Mesendoderm (in vitro differentiated cells): ENCODE measurements at regions not wholly inside any gene's neighbourhood (a gene's known extent, or its start where the extent isn't known, plus 50 kb on each side); places are given as distances from the start of the nearest gene placed in this dataset.

Source experiments
- DNase-seq: peaks from one replicate; pipeline ENCODE4 v3.0.0; 2013
- H2AK5ac ChIP-seq: 2 replicates; pipeline ENCODE4 v1.6.1; 2013; ENCODE audit warnings: low read length, inconsistent platforms
- H2BK120ac ChIP-seq: 2 replicates; pipeline ENCODE4 v1.6.1; 2013; ENCODE audit warnings: low read depth, mild to moderate bottlenecking, low read length, moderate library complexity, mixed read lengths
- H2BK15ac ChIP-seq: replicated peaks from 2 replicates; pipeline ENCODE4 v1.6.1; 2013; ENCODE audit warnings: low read depth, mild to moderate bottlenecking, moderate library complexity
- H2BK5ac ChIP-seq: 2 replicates; pipeline ENCODE4 v1.6.1; 2013; ENCODE audit warnings: low read length, inconsistent platforms
- H3K18ac ChIP-seq: 2 replicates; pipeline ENCODE4 v1.6.1; 2013; ENCODE audit warnings: mild to moderate bottlenecking, low read length, mixed read lengths
- H3K23ac ChIP-seq: one replicate; pipeline ENCODE4 v1.6.1; 2013; ENCODE audit warnings: low read length
- H3K27ac ChIP-seq: 2 replicates; pipeline ENCODE4 v1.5.1; 2013; ENCODE audit warnings: low read depth, mild to moderate bottlenecking, inconsistent platforms, low read length, moderate library complexity
- H3K27me3 ChIP-seq: 2 replicates; pipeline ENCODE4 v1.6.1; 2013; ENCODE audit warnings: low read length, control low read depth, mild to moderate bottlenecking, inconsistent platforms; ENCODE audit not compliant: insufficient read depth, poor library complexity
- H3K36me3 ChIP-seq: 2 replicates; pipeline ENCODE4 v1.6.1; 2013; ENCODE audit warnings: low read length, inconsistent platforms; ENCODE audit not compliant: control insufficient read depth, insufficient read depth
- H3K4ac ChIP-seq: one replicate; pipeline ENCODE4 v1.6.1; 2013; ENCODE audit warnings: low read depth, mild to moderate bottlenecking, low read length, moderate library complexity
- H3K4me1 ChIP-seq: 2 replicates; pipeline ENCODE4 v1.6.1; 2013; ENCODE audit warnings: low read depth, low read length, inconsistent platforms; ENCODE audit not compliant: control insufficient read depth
- H3K4me2 ChIP-seq: 2 replicates; pipeline ENCODE4 v1.6.1; 2013; ENCODE audit warnings: low read length
- H3K4me3 ChIP-seq: 2 replicates; pipeline ENCODE4 v1.5.1; 2013; ENCODE audit warnings: mild to moderate bottlenecking, low read length
- H3K56ac ChIP-seq: one replicate; pipeline ENCODE4 v1.6.1; 2013; ENCODE audit warnings: low read length
- H3K79me1 ChIP-seq: 2 replicates; pipeline ENCODE4 v1.6.1; 2013; ENCODE audit warnings: low read length, inconsistent platforms
- H3K79me2 ChIP-seq: 2 replicates; pipeline ENCODE4 v1.6.1; 2013; ENCODE audit warnings: mild to moderate bottlenecking, low read length; ENCODE audit not compliant: control insufficient read depth, insufficient read depth
- H3K9ac ChIP-seq: 2 replicates; pipeline ENCODE4 v1.6.1; 2013; ENCODE audit warnings: low read length, inconsistent platforms
- H4K5ac ChIP-seq: one replicate; pipeline ENCODE4 v1.6.1; 2013; ENCODE audit warnings: low read length
- H4K8ac ChIP-seq: one replicate; pipeline ENCODE4 v1.6.1; 2013; ENCODE audit warnings: low read depth, mild to moderate bottlenecking, control low read depth, low read length, moderate library complexity
- WGBS: extraction: QIAGEN DNeasy Blood & Tissue Kit; methylation state at CpG from one replicate; pipeline ENCODE4 v1.1.7; 2013; ENCODE audit warnings: low lambda C conversion rate, missing lambda C conversion rate; ENCODE audit not compliant: insufficient coverage; ENCODE audit errors: extremely low coverage; 5-methylcytosine and 5-hydroxymethylcytosine counted together

GRCh38 chr22:49281467-49282340, 546.0 kb downstream of the BRD1 start:
- no peak overlapping the region for H3K23ac ChIP-seq
- no CpG with 5 or more reads among the region's 14 CpGs for WGBS
- DNase-seq = no peak
- H2BK5ac ChIP-seq = no peak overlapping the region
- no peak overlapping the region for H3K4me3 ChIP-seq
- no peak overlapping the region for H4K8ac ChIP-seq
- no peak overlapping the region for H3K18ac ChIP-seq
- no peak overlapping the region for H3K4me2 ChIP-seq
- H2AK5ac ChIP-seq = no peak overlapping the region
- H2BK15ac ChIP-seq = no peak overlapping the region
- no peak overlapping the region for H4K5ac ChIP-seq
- no peak overlapping the region for H3K4ac ChIP-seq
- H3K9ac ChIP-seq = no peak overlapping the region
- no peaks in the 10 kb centered on the region for H3K36me3 ChIP-seq
- H3K56ac ChIP-seq = no peak overlapping the region
- H3K4me1 ChIP-seq = no peaks in the 10 kb centered on the region
- no peaks in the 10 kb centered on the region for H3K79me2 ChIP-seq
- H2BK120ac ChIP-seq = no peak overlapping the region
- no peak overlapping the region for H3K27ac ChIP-seq
- H3K79me1 ChIP-seq = no peaks in the 10 kb centered on the region
- H3K27me3 ChIP-seq = no peaks in the 10 kb centered on the region

GRCh38 chr22:49278340-49278739, 549.3 kb downstream of the BRD1 start:
- H3K4ac ChIP-seq = no peak overlapping the region
- H2BK120ac ChIP-seq = no peak overlapping the region
- no peaks in the 10 kb centered on the region for H3K79me2 ChIP-seq
- no peak overlapping the region for H3K4me3 ChIP-seq
- no peak overlapping the region for H3K9ac ChIP-seq
- WGBS = no CpG with 5 or more reads among the region's 9 CpGs
- H3K27ac ChIP-seq = no peak overlapping the region
- no peak overlapping the region for H3K4me2 ChIP-seq
- no peaks in the 10 kb centered on the region for H3K27me3 ChIP-seq
- H3K18ac ChIP-seq = no peak overlapping the region
- no peaks in the 10 kb centered on the region for H3K4me1 ChIP-seq
- no peak overlapping the region for H2BK5ac ChIP-seq
- H4K8ac ChIP-seq = no peak overlapping the region
- DNase-seq = no peak
- no peak overlapping the region for H3K23ac ChIP-seq
- H3K36me3 ChIP-seq = no peaks in the 10 kb centered on the region
- H4K5ac ChIP-seq = no peak overlapping the region
- H3K79me1 ChIP-seq = no peaks in the 10 kb centered on the region
- no peak overlapping the region for H2BK15ac ChIP-seq
- no peak overlapping the region for H3K56ac ChIP-seq
- H2AK5ac ChIP-seq = no peak overlapping the region

- no peak overlapping the region for H2BK15ac ChIP-seq
- H3K27me3 ChIP-seq = no peaks in the 10 kb centered on the region
- no peak overlapping the region for H3K4ac ChIP-seq
- H2AK5ac ChIP-seq = no peak overlapping the region
- no peak overlapping the region for H3K4me2 ChIP-seq
- no peak overlapping the region for H3K27ac ChIP-seq
- no peak overlapping the region for H3K9ac ChIP-seq
- no peak overlapping the region for H3K56ac ChIP-seq
- no peaks in the 10 kb centered on the region for H3K4me1 ChIP-seq
- no peak overlapping the region for H3K18ac ChIP-seq
- DNase-seq = no peak
- H4K5ac ChIP-seq = no peak overlapping the region
- no peaks in the 10 kb centered on the region for H3K79me2 ChIP-seq
- H2BK5ac ChIP-seq = no peak overlapping the region
- no peak overlapping the region for H2BK120ac ChIP-seq
- H3K79me1 ChIP-seq = no peaks in the 10 kb centered on the region
- no peak overlapping the region for H4K8ac ChIP-seq
- H3K4me3 ChIP-seq = no peak overlapping the region
- no peaks in the 10 kb centered on the region for H3K36me3 ChIP-seq
- H3K23ac ChIP-seq = no peak overlapping the region
- no CpG with 5 or more reads among the region's 10 CpGs for WGBS
These were observed 551.1 kb downstream of the BRD1 start for GRCh38 chr22:49276567-49276966.

GRCh38 chr22:49274754-49275380, 552.8 kb downstream of the BRD1 start:
- no peak overlapping the region for H4K5ac ChIP-seq
- H3K18ac ChIP-seq = no peak overlapping the region
- no peak overlapping the region for H3K4me3 ChIP-seq
- H2BK15ac ChIP-seq = no peak overlapping the region
- H3K23ac ChIP-seq = no peak overlapping the region
- peaks cover 2% of the 10 kb centered on the region for H3K4me1 ChIP-seq
- H4K8ac ChIP-seq = no peak overlapping the region
- no peak overlapping the region for H3K4ac ChIP-seq
- H3K56ac ChIP-seq = no peak overlapping the region
- no peak overlapping the region for H3K9ac ChIP-seq
- no peak overlapping the region for H2AK5ac ChIP-seq
- H3K27me3 ChIP-seq = no peaks in the 10 kb centered on the region
- H2BK120ac ChIP-seq = no peak overlapping the region
- no peak for DNase-seq
- H3K36me3 ChIP-seq = no peaks in the 10 kb centered on the region
- no peaks in the 10 kb centered on the region for H3K79me2 ChIP-seq
- no peak overlapping the region for H2BK5ac ChIP-seq
- no CpG with 5 or more reads among the region's 16 CpGs for WGBS
- H3K4me2 ChIP-seq = no peak overlapping the region
- H3K79me1 ChIP-seq = no peaks in the 10 kb centered on the region
- H3K27ac ChIP-seq = no peak overlapping the region

- Histone ChIP-seq H3K18ac (no peak overlapping the region), H2BK15ac (no peak overlapping the region), H2BK120ac (no peak overlapping the region), H4K8ac (no peak overlapping the region), H3K27ac (no peak overlapping the region), H3K23ac (no peak overlapping the region), H3K4ac (no peak overlapping the region), H3K4me1 (peaks cover 4% of the 10 kb centered on the region), H3K36me3 (no peaks in the 10 kb centered on the region), H2AK5ac (no peak overlapping the region), H3K4me2 (no peak overlapping the region), H3K9ac (no peak overlapping the region), H3K4me3 (no peak overlapping the region), H3K79me1 (no peaks in the 10 kb centered on the region), H3K56ac (no peak overlapping the region), H3K27me3 (no peaks in the 10 kb centered on the region), H2BK5ac (no peak overlapping the region), H4K5ac (no peak overlapping the region), H3K79me2 (no peaks in the 10 kb centered on the region)
- no peak for DNase-seq
- WGBS = no CpG with 5 or more reads among the region's 17 CpGs
These were observed 555.0 kb downstream of the BRD1 start for GRCh38 chr22:49272546-49273125.
